ENCODE measurements at regions not wholly inside any gene's neighbourhood (a gene's known extent, or its start where the extent isn't known, plus 50 kb on each side); places are given as distances from the start of the nearest gene placed in this dataset.

DNA sequence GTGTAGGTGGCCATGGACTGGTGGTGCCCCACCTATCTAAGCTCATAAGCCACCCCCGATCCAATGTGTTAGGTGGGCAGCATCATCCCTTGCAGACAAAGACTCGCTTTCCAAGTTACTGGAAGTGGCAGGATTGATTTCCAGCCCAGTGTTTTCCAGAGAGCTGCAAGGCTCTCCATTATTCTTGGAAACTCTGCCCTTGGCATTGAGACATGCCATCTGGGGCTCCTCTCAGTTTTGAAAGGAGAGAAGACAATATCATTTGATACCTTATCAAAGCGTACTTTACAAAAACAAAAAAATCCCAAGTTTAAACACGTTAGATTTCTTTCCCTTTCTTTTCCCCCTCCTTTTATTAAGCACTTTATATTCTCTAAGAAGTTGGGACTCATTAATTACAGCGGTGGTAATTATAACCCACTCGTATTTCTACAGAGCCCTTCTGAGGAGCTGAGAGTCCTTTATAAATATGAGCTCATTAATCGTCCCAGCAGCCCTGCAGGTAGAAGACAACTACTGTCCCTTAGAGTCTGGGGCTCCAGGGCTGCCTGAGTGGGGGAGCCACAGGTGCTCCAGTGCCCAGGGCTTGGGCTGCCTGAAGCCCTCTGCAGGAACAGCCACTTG lies 226.1 kb downstream of the TLE3 start:
- Mint-ChIP-seq H3K27me3 (ENCODE audit: low read depth) (peaks cover 4% of the 10 kb centered on the region; the same call in 1 of the 2 replicates), H3K4me1 (peaks cover 3% of the 10 kb centered on the region), H3K4me3 (no peak overlapping the region), H3K9me3 (peaks cover 35% of the 10 kb centered on the region), H3K36me3 (peaks cover 13% of the 10 kb centered on the region), H3K27ac (no peak overlapping the region)
- TF ChIP-seq, protein P1, sequence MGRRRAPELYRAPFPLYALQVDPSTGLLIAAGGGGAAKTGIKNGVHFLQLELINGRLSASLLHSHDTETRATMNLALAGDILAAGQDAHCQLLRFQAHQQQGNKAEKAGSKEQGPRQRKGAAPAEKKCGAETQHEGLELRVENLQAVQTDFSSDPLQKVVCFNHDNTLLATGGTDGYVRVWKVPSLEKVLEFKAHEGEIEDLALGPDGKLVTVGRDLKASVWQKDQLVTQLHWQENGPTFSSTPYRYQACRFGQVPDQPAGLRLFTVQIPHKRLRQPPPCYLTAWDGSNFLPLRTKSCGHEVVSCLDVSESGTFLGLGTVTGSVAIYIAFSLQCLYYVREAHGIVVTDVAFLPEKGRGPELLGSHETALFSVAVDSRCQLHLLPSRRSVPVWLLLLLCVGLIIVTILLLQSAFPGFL (CRISPR knock-in tag; IDR thresholded peaks at IDR 0.05; ENCODE audit: borderline replicate concordance): no peak
- TF ChIP-seq, protein P2, sequence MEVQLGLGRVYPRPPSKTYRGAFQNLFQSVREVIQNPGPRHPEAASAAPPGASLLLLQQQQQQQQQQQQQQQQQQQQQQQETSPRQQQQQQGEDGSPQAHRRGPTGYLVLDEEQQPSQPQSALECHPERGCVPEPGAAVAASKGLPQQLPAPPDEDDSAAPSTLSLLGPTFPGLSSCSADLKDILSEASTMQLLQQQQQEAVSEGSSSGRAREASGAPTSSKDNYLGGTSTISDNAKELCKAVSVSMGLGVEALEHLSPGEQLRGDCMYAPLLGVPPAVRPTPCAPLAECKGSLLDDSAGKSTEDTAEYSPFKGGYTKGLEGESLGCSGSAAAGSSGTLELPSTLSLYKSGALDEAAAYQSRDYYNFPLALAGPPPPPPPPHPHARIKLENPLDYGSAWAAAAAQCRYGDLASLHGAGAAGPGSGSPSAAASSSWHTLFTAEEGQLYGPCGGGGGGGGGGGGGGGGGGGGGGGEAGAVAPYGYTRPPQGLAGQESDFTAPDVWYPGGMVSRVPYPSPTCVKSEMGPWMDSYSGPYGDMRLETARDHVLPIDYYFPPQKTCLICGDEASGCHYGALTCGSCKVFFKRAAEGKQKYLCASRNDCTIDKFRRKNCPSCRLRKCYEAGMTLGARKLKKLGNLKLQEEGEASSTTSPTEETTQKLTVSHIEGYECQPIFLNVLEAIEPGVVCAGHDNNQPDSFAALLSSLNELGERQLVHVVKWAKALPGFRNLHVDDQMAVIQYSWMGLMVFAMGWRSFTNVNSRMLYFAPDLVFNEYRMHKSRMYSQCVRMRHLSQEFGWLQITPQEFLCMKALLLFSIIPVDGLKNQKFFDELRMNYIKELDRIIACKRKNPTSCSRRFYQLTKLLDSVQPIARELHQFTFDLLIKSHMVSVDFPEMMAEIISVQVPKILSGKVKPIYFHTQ (CRISPR knock-in tag; IDR thresholded peaks at IDR 0.05): no peak
- TF ChIP-seq, protein P3, sequence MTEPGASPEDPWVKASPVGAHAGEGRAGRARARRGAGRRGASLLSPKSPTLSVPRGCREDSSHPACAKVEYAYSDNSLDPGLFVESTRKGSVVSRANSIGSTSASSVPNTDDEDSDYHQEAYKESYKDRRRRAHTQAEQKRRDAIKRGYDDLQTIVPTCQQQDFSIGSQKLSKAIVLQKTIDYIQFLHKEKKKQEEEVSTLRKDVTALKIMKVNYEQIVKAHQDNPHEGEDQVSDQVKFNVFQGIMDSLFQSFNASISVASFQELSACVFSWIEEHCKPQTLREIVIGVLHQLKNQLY (CRISPR knock-in tag; IDR thresholded peaks at IDR 0.05): no peak
- TF ChIP-seq, protein P4, sequence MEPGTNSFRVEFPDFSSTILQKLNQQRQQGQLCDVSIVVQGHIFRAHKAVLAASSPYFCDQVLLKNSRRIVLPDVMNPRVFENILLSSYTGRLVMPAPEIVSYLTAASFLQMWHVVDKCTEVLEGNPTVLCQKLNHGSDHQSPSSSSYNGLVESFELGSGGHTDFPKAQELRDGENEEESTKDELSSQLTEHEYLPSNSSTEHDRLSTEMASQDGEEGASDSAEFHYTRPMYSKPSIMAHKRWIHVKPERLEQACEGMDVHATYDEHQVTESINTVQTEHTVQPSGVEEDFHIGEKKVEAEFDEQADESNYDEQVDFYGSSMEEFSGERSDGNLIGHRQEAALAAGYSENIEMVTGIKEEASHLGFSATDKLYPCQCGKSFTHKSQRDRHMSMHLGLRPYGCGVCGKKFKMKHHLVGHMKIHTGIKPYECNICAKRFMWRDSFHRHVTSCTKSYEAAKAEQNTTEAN (CRISPR knock-in tag; IDR thresholded peaks at IDR 0.05): no peak
- TF ChIP-seq, protein P5, sequence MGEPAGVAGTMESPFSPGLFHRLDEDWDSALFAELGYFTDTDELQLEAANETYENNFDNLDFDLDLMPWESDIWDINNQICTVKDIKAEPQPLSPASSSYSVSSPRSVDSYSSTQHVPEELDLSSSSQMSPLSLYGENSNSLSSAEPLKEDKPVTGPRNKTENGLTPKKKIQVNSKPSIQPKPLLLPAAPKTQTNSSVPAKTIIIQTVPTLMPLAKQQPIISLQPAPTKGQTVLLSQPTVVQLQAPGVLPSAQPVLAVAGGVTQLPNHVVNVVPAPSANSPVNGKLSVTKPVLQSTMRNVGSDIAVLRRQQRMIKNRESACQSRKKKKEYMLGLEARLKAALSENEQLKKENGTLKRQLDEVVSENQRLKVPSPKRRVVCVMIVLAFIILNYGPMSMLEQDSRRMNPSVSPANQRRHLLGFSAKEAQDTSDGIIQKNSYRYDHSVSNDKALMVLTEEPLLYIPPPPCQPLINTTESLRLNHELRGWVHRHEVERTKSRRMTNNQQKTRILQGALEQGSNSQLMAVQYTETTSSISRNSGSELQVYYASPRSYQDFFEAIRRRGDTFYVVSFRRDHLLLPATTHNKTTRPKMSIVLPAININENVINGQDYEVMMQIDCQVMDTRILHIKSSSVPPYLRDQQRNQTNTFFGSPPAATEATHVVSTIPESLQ (CRISPR knock-in tag; IDR thresholded peaks at IDR 0.05): no peak
- TF ChIP-seq, protein P6, sequence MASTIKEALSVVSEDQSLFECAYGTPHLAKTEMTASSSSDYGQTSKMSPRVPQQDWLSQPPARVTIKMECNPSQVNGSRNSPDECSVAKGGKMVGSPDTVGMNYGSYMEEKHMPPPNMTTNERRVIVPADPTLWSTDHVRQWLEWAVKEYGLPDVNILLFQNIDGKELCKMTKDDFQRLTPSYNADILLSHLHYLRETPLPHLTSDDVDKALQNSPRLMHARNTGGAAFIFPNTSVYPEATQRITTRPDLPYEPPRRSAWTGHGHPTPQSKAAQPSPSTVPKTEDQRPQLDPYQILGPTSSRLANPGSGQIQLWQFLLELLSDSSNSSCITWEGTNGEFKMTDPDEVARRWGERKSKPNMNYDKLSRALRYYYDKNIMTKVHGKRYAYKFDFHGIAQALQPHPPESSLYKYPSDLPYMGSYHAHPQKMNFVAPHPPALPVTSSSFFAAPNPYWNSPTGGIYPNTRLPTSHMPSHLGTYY (CRISPR knock-in tag; IDR thresholded peaks at IDR 0.05): no peak
- no peak for TF ChIP-seq ZNF416 (CRISPR knock-in tag; IDR thresholded peaks at IDR 0.05)
- ChIA-PET POLR2A (no interaction called here), CTCF (interaction anchor here (1.7 kb wide), 1 partner anchor 393 kb away, joined by 3 read pairs; no protein-coding TSS in a partner anchor)
- ATAC-seq (no peak), DNase-seq (ENCODE audit: low spot score) (no peak)

DNA sequence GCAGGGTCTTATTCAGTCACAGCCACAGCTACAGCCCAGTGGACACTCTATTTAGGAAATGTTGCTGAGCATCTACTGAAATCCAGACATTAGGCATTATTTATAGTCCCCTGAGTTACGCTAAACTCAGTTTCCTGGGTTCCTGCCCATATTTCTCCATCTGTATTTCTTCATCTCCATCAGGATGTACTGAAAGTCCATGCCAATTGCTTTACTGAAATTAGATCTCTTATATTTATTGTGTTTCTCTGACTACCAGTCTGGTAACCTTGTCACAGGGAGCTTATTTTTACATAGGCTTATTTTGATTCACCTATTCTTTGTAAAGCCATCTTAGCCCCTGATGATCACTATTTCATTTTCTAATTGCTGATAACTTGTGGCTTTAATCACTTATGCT lies 223.9 kb downstream of the TLE3 start:
- DNase-seq (ENCODE audit: low spot score) (no peak), ATAC-seq (no peak)
- H3K27ac Mint-ChIP-seq: no peak overlapping the region
- H3K36me3 Mint-ChIP-seq: peaks cover 10% of the 10 kb centered on the region
- no peak overlapping the region for H3K4me3 Mint-ChIP-seq
- H3K27me3 Mint-ChIP-seq (ENCODE audit: low read depth): peaks cover 4% of the 10 kb centered on the region; the same call in 1 of the 2 replicates
- peaks cover 20% of the 10 kb centered on the region for H3K9me3 Mint-ChIP-seq
- POLR2A ChIA-PET: no interaction called here
- CTCF ChIA-PET: interaction anchor here (0.9 kb wide), 1 partner anchor 111 kb away, joined by 3 read pairs; no protein-coding TSS in a partner anchor
- H3K4me1 Mint-ChIP-seq: peaks cover 8% of the 10 kb centered on the region
- TF ChIP-seq NR3C1 (CRISPR knock-in tag; conservative IDR thresholded peaks at IDR 0.05; ENCODE audit: low read depth): no peak
- TF ChIP-seq, protein P7, sequence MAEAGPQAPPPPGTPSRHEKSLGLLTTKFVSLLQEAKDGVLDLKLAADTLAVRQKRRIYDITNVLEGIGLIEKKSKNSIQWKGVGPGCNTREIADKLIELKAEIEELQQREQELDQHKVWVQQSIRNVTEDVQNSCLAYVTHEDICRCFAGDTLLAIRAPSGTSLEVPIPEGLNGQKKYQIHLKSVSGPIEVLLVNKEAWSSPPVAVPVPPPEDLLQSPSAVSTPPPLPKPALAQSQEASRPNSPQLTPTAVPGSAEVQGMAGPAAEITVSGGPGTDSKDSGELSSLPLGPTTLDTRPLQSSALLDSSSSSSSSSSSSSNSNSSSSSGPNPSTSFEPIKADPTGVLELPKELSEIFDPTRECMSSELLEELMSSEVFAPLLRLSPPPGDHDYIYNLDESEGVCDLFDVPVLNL (CRISPR knock-in tag; IDR thresholded peaks at IDR 0.05; ENCODE audit: borderline replicate concordance, low read depth): no peak
- TF ChIP-seq ZNF396 (CRISPR knock-in tag; IDR thresholded peaks at IDR 0.05; ENCODE audit: borderline replicate concordance): no peak
- TF ChIP-seq HMGA2 (CRISPR knock-in tag; IDR thresholded peaks at IDR 0.05): no peak
- TF ChIP-seq SOX15 (CRISPR knock-in tag; IDR thresholded peaks at IDR 0.05): no peak
- no peak for TF ChIP-seq NR2C2 (CRISPR knock-in tag; IDR thresholded peaks at IDR 0.05)
- TF ChIP-seq, protein P8, sequence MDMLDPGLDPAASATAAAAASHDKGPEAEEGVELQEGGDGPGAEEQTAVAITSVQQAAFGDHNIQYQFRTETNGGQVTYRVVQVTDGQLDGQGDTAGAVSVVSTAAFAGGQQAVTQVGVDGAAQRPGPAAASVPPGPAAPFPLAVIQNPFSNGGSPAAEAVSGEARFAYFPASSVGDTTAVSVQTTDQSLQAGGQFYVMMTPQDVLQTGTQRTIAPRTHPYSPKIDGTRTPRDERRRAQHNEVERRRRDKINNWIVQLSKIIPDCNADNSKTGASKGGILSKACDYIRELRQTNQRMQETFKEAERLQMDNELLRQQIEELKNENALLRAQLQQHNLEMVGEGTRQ (CRISPR knock-in tag; IDR thresholded peaks at IDR 0.05): no peak
- TF ChIP-seq, protein P1 (CRISPR knock-in tag; IDR thresholded peaks at IDR 0.05; ENCODE audit: borderline replicate concordance): no peak
- TF ChIP-seq, protein P9, sequence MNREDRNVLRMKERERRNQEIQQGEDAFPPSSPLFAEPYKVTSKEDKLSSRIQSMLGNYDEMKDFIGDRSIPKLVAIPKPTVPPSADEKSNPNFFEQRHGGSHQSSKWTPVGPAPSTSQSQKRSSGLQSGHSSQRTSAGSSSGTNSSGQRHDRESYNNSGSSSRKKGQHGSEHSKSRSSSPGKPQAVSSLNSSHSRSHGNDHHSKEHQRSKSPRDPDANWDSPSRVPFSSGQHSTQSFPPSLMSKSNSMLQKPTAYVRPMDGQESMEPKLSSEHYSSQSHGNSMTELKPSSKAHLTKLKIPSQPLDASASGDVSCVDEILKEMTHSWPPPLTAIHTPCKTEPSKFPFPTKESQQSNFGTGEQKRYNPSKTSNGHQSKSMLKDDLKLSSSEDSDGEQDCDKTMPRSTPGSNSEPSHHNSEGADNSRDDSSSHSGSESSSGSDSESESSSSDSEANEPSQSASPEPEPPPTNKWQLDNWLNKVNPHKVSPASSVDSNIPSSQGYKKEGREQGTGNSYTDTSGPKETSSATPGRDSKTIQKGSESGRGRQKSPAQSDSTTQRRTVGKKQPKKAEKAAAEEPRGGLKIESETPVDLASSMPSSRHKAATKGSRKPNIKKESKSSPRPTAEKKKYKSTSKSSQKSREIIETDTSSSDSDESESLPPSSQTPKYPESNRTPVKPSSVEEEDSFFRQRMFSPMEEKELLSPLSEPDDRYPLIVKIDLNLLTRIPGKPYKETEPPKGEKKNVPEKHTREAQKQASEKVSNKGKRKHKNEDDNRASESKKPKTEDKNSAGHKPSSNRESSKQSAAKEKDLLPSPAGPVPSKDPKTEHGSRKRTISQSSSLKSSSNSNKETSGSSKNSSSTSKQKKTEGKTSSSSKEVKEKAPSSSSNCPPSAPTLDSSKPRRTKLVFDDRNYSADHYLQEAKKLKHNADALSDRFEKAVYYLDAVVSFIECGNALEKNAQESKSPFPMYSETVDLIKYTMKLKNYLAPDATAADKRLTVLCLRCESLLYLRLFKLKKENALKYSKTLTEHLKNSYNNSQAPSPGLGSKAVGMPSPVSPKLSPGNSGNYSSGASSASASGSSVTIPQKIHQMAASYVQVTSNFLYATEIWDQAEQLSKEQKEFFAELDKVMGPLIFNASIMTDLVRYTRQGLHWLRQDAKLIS (CRISPR knock-in tag; IDR thresholded peaks at IDR 0.05; ENCODE audit: borderline replicate concordance): no peak
- TF ChIP-seq ZNF121 (CRISPR knock-in tag; IDR thresholded peaks at IDR 0.05): no peak

Measured in WTC11 (cell line).